Psoas muscle (tissue), 7 donors: ENCODE measurements at regions not wholly inside any gene's neighbourhood (a gene's known extent, or its start where the extent isn't known, plus 50 kb on each side); places are given as distances from the start of the nearest gene placed in this dataset.

Experiments used
- ATAC-seq, 4 donors: fragments of 200-7000 bp; cut with Tn5 transposase; one replicate each; pipeline ENCODE4 v1.9.1; 2020; ENCODE audit warnings: moderate library complexity in 3 of 4, mild to moderate bottlenecking in 2 of 4
- DNase-seq, 2 donors: peaks; one replicate each; pipeline ENCODE4 v3.0.0-alpha.2; 2020
- H3K27ac ChIP-seq: fragments of 200-600 bp; one replicate; pipeline ENCODE4 v1.8.0; 2022
- H3K27me3 ChIP-seq, 3 donors: fragments of 200-600 bp in 1 of 3; one replicate each; pipeline versions ENCODE4 v1.6.1 to v1.8.0; 2013 to 2022; ENCODE audit warnings: low read length in 2 of 3, mild to moderate bottlenecking in 2 of 3, moderate library complexity in 1 of 3; ENCODE audit not compliant: insufficient read depth in 3 of 3
- H3K36me3 ChIP-seq, 2 donors: fragments of 200-600 bp in 1 of 2; one replicate each; pipeline versions ENCODE4 v1.6.1 to v1.8.0; 2013 to 2022; ENCODE audit warnings: low read depth in 1 of 2, mild to moderate bottlenecking in 1 of 2, moderate library complexity in 1 of 2; ENCODE audit not compliant: insufficient read depth in 1 of 2
- H3K4me1 ChIP-seq: fragments of 200-600 bp; one replicate; pipeline ENCODE4 v1.8.0; 2022
- H3K4me3 ChIP-seq: fragments of 200-600 bp; one replicate; pipeline ENCODE4 v1.8.0; 2022; ENCODE audit warnings: mild to moderate bottlenecking
- H3K9me3 ChIP-seq: fragments of 200-600 bp; one replicate; pipeline ENCODE4 v1.8.0; 2022
- CTCF ChIP-seq: fragments of 200-600 bp; IDR thresholded peaks from one replicate; pipeline ENCODE4 v1.8.0; 2022; ENCODE audit warnings: antibody characterized with exemption
- WGBS, 3 donors: extraction: QIAGEN DNeasy Blood & Tissue Kit; methylation state at CpG; one replicate each; pipeline versions ENCODE4 v1.1.6 to v1.1.7; 2013; 5-methylcytosine and 5-hydroxymethylcytosine counted together
- intact Hi-C, 2 donors: fragments of 100-400 bp; cut with DNase I; formaldehyde crosslinking; loops; one replicate each; pipeline versions ENCODE4 v1.11.0 to v1.14.2; 2022
- donor health status: healthy with polysubstance abuse.
- donor health status: DM: no; HTN: no; CAD: no; lungs with moderate emphysema.
- donor health status: Bipolar disorder and iron deficiency.
- donor health status: healthy.
- donor health status: DM: yes; HTN: yes; CAD: no.
- donor health status: DM: no; HTN: no; CAD: no.
- donor health status: DM: yes; HTN: yes; CAD: no.

- DNase-seq (no peak), ATAC-seq (no peak)
- no peaks in the 10 kb centered on the region for H3K4me1 ChIP-seq
- 84 to 90% (median 88%) methylated on average over 1 of the region's 1 CpG for WGBS, 3 donors
- no peaks in the 10 kb centered on the region for H3K9me3 ChIP-seq
- H3K27me3 ChIP-seq, result peaks cover 0 to 5% (median 0%) of the 10 kb centered on the region in 3 donors
- no peak overlapping the region for H3K4me3 ChIP-seq
- intact Hi-C loops, result no loop called here
- H3K36me3 ChIP-seq, result no peaks in the 10 kb centered on the region
- no peak for TF ChIP-seq CTCF
- H3K27ac ChIP-seq, result no peak overlapping the region
Observed at GRCh38 chr7:142698429-142698828, 50.8 kb upstream of the PRSS1 start.

- H3K9me3 ChIP-seq, result no peaks in the 10 kb centered on the region
- no peak for TF ChIP-seq CTCF
- no peak for DNase-seq
- no peak overlapping the region for H3K27ac ChIP-seq
- no peaks in the 10 kb centered on the region for H3K36me3 ChIP-seq
- no peaks in the 10 kb centered on the region for H3K4me1 ChIP-seq
- H3K4me3 ChIP-seq, result no peak overlapping the region
- H3K27me3 ChIP-seq, result peaks cover 0 to 5% (median 0%) of the 10 kb centered on the region in 3 donors
- ATAC-seq, result no peak
- WGBS, 3 donors, result 53 to 60% (median 60%) methylated on average over 4 of the region's 4 CpGs
- intact Hi-C loops, result no loop called here
Observed at GRCh38 chr7:142697270-142697669, 52.0 kb upstream of the PRSS1 start.

GRCh38 chr7:142696456-142697179, 52.7 kb upstream of the PRSS1 start:
- H3K27ac ChIP-seq, result no peak overlapping the region
- ATAC-seq, result no peak
- DNase-seq, result no peak
- no peaks in the 10 kb centered on the region for H3K4me1 ChIP-seq
- H3K4me3 ChIP-seq, result no peak overlapping the region
- no peaks in the 10 kb centered on the region for H3K9me3 ChIP-seq
- no peak for TF ChIP-seq CTCF
- H3K36me3 ChIP-seq, result no peaks in the 10 kb centered on the region
- H3K27me3 ChIP-seq, result peaks cover 0 to 5% (median 0%) of the 10 kb centered on the region in 3 donors
- intact Hi-C loops, result no loop called here

- no peak for TF ChIP-seq CTCF
- Histone ChIP-seq H3K9me3 (no peaks in the 10 kb centered on the region), H3K4me3 (no peak overlapping the region), H3K27ac (no peak overlapping the region), H3K27me3 (peaks cover 0 to 5% (median 0%) of the 10 kb centered on the region in 3 donors), H3K36me3 (no peaks in the 10 kb centered on the region), H3K4me1 (no peaks in the 10 kb centered on the region)
- intact Hi-C loops, result no loop called here
- DNase-seq (no peak), ATAC-seq (no peak)
Observed at GRCh38 chr7:142693911-142694310, 55.4 kb upstream of the PRSS1 start.
